H1 (cell line): ENCODE measurements at regions not wholly inside any gene's neighbourhood (a gene's known extent, or its start where the extent isn't known, plus 50 kb on each side); places are given as distances from the start of the nearest gene placed in this dataset.
A peak's percentile ranks its signal among the peaks of the same experiment; 100 is the strongest.

Source experiments
- CTCF ChIA-PET: fragments of 300-600 bp; sonication (Branson Sonifier 250); formaldehyde crosslinking; loops from one replicate; lab custom pipeline; 2021; ENCODE audit not compliant: partially characterized antibody; lab: Charles Lee
- POLR2A ChIA-PET: fragments of 300-600 bp; sonication (Branson Sonifier 250); formaldehyde crosslinking; loops from one replicate; lab custom pipeline; 2021; ENCODE audit warnings: inconsistent platforms; ENCODE audit not compliant: partially characterized antibody; lab: Charles Lee
- DNase-seq, 2 experiments: peaks; one replicate each; pipeline versions ENCODE4 v3.0.0 to v3.0.0-alpha.2; 2010 to 2022; ENCODE audit warnings: low spot score in 2 of 2, low read depth in 1 of 2, mixed read lengths in 1 of 2
- FAIRE-seq: peaks from 2 replicates; lab custom pipeline; 2011; peaks lifted over from hg19 to GRCh38; lab: Jason Lieb, UNC
- H2AFZ ChIP-seq: 2 replicates; pipeline ENCODE4 v1.8.1; 2012; ENCODE audit warnings: low read length, inconsistent platforms
- H2AK5ac ChIP-seq: 2 replicates; pipeline ENCODE4 v1.6.1; 2013; ENCODE audit warnings: low read depth, low read length
- H2BK120ac ChIP-seq: replicated peaks from 2 replicates; pipeline ENCODE3; 2013; ENCODE audit warnings: low read depth, low read length, inconsistent platforms
- H2BK12ac ChIP-seq: 2 replicates; pipeline ENCODE4 v1.6.1; 2013; ENCODE audit warnings: low read depth, low read length
- H2BK15ac ChIP-seq: 2 replicates; pipeline ENCODE4 v1.6.1; 2013; ENCODE audit warnings: low read length
- H2BK20ac ChIP-seq: 2 replicates; pipeline ENCODE4 v1.6.1; 2013; ENCODE audit warnings: low read length
- H2BK5ac ChIP-seq: 2 replicates; pipeline ENCODE4 v1.6.1; 2013; ENCODE audit warnings: low read depth, low read length
- H3K14ac ChIP-seq: 2 replicates; pipeline ENCODE4 v1.6.1; 2013; ENCODE audit warnings: inconsistent platforms; ENCODE audit not compliant: insufficient read length
- H3K18ac ChIP-seq: 2 replicates; pipeline ENCODE4 v1.6.1; 2013; ENCODE audit warnings: low read length; ENCODE audit errors: extremely low read depth
- H3K23ac ChIP-seq: 2 replicates; pipeline ENCODE4 v1.6.1; 2013; ENCODE audit warnings: inconsistent platforms; ENCODE audit not compliant: insufficient read length
- H3K23me2 ChIP-seq: 2 replicates; pipeline ENCODE4 v1.6.1; 2013; ENCODE audit warnings: low read depth, low read length
- H3K27ac ChIP-seq: 2 replicates; pipeline ENCODE4 v1.6.1; 2011; ENCODE audit warnings: low read depth, low read length, inconsistent platforms
- H3K27me3 ChIP-seq, 4 experiments: replicated peaks in 1 of 4; 1 replicate in 1 of 4; 2 replicates in 3 of 4; pipeline versions ENCODE4 v1.6.1 to v1.8.1; 2011 to 2013; ENCODE audit warnings: low read length in 3 of 4, mild to moderate bottlenecking in 3 of 4, inconsistent platforms in 2 of 4, mixed read lengths in 2 of 4, moderate library complexity in 1 of 4; ENCODE audit not compliant: control insufficient read depth in 3 of 4, insufficient read depth in 3 of 4; ENCODE audit errors: extremely low read depth in 1 of 4
- H3K36me3 ChIP-seq, 4 experiments: 2 replicates each; pipeline versions ENCODE4 v1.6.1 to v1.8.1; 2011 to 2013; ENCODE audit warnings: mild to moderate bottlenecking in 4 of 4, low read length in 3 of 4, moderate library complexity in 2 of 4, control low read depth in 1 of 4, inconsistent platforms in 1 of 4; ENCODE audit not compliant: insufficient read depth in 4 of 4, control insufficient read depth in 2 of 4
- H3K4ac ChIP-seq: replicated peaks from 2 replicates; pipeline ENCODE3; 2013; ENCODE audit warnings: low read length, low read depth, mixed read lengths, inconsistent platforms; ENCODE audit not compliant: insufficient read length
- H3K4me1 ChIP-seq, 4 experiments: replicated peaks in 1 of 4; 1 replicate in 1 of 4; 2 replicates in 3 of 4; pipeline versions ENCODE4 v1.6.1 to v1.8.1; 2011 to 2013; ENCODE audit warnings: low read length in 3 of 4, inconsistent platforms in 2 of 4, mixed read lengths in 1 of 4; ENCODE audit not compliant: insufficient read depth in 4 of 4, control insufficient read depth in 3 of 4
- H3K4me2 ChIP-seq, 2 experiments: 2 replicates each; pipeline versions ENCODE4 v1.6.1 to v1.8.1; 2011 to 2013; ENCODE audit warnings: low read depth in 2 of 2, low read length in 2 of 2, control low read depth in 1 of 2, inconsistent platforms in 1 of 2, mild to moderate bottlenecking in 1 of 2; ENCODE audit not compliant: insufficient read depth in 1 of 2
- H3K4me3 ChIP-seq, 4 experiments: fragments of 200-600, 300-600 bp in 1 of 4; sonication (generic), shearing (Covaris generic), sonication (Bioruptor Twin) in 1 of 4; 2 replicates each; pipeline versions ENCODE4 v1.5.1 to v1.8.1; 2011 to 2016; ENCODE audit warnings: low read length in 4 of 4, low read depth in 3 of 4, control low read depth in 2 of 4, inconsistent platforms in 2 of 4, mild to moderate bottlenecking in 2 of 4, mixed read lengths in 1 of 4, moderate library complexity in 1 of 4; ENCODE audit not compliant: insufficient read depth in 2 of 4; ENCODE audit errors: extremely low read depth in 1 of 4
- H3K56ac ChIP-seq: replicated peaks from 2 replicates; pipeline ENCODE3; 2013; ENCODE audit warnings: low read depth, mild to moderate bottlenecking, mixed read lengths, low read length, inconsistent platforms; ENCODE audit not compliant: insufficient read length
- H3K79me1 ChIP-seq: 2 replicates; pipeline ENCODE4 v1.6.1; 2013; ENCODE audit warnings: low read depth, low read length, control low read depth
- H3K79me2 ChIP-seq, 2 experiments: 2 replicates each; pipeline versions ENCODE4 v1.6.1 to v1.8.1; 2012 to 2013; ENCODE audit warnings: low read length in 2 of 2, mild to moderate bottlenecking in 2 of 2, inconsistent platforms in 1 of 2; ENCODE audit not compliant: insufficient read depth in 2 of 2, control insufficient read depth in 1 of 2
- H3K9ac ChIP-seq, 4 experiments: replicated peaks in 1 of 4; 1 replicate in 1 of 4; 2 replicates in 3 of 4; pipeline versions ENCODE4 v1.6.1 to v1.8.1; 2011 to 2013; ENCODE audit warnings: low read depth in 3 of 4, low read length in 3 of 4, control low read depth in 2 of 4, mild to moderate bottlenecking in 2 of 4, moderate library complexity in 2 of 4, inconsistent platforms in 1 of 4; ENCODE audit errors: extremely low read depth in 1 of 4
- H3K9me3 ChIP-seq, 2 experiments: 2 replicates each; pipeline versions ENCODE4 v1.6.1 to v1.8.1; 2012 to 2013; ENCODE audit warnings: mild to moderate bottlenecking in 2 of 2, moderate library complexity in 2 of 2, control low read depth in 1 of 2, inconsistent platforms in 1 of 2, low read depth in 1 of 2, low read length in 1 of 2, mixed read lengths in 1 of 2; ENCODE audit not compliant: insufficient read depth in 2 of 2
- H4K20me1 ChIP-seq, 2 experiments: replicated peaks in 1 of 2; 2 replicates each; pipeline versions ENCODE3 to v1.8.1; 2011 to 2013; ENCODE audit warnings: inconsistent platforms in 2 of 2, low read length in 2 of 2, mild to moderate bottlenecking in 1 of 2; ENCODE audit not compliant: insufficient read depth in 2 of 2, control insufficient read depth in 1 of 2
- H4K5ac ChIP-seq: 2 replicates; pipeline ENCODE4 v1.6.1; 2013; ENCODE audit warnings: low read length, low read depth, mixed read lengths, inconsistent platforms; ENCODE audit not compliant: insufficient read length
- H4K8ac ChIP-seq: 2 replicates; pipeline ENCODE4 v1.8.0; 2013; ENCODE audit warnings: mild to moderate bottlenecking, moderate library complexity, low read length, inconsistent platforms; ENCODE audit not compliant: insufficient read depth; ENCODE audit errors: extremely low read depth
- H4K91ac ChIP-seq: replicated peaks from 2 replicates; pipeline ENCODE3; 2013; ENCODE audit warnings: low read length, mixed read lengths, inconsistent platforms; ENCODE audit not compliant: insufficient read length
- ASH2L ChIP-seq: fragments of 200-600, 300-600 bp; sonication (generic); IDR thresholded peaks from one replicate; pipeline ENCODE4 v1.7.1; 2017; ENCODE audit warnings: low read length
- CBX5 ChIP-seq: fragments of 300-800, 300-1000 bp; sonication (generic); IDR thresholded peaks from 2 replicates; pipeline ENCODE4 v1.7.1; 2016; ENCODE audit warnings: antibody characterized with exemption, low read length, low read depth
- CREB1 ChIP-seq: IDR thresholded peaks from 2 replicates; pipeline ENCODE4 v1.6.1; 2012; ENCODE audit warnings: inconsistent platforms
- EZH2 ChIP-seq: fragments of 200-600 bp; sonication (generic); IDR thresholded peaks from 2 replicates; pipeline ENCODE4 v1.7.1; 2012; ENCODE audit warnings: low read depth, mild to moderate bottlenecking, moderate library complexity, low read length, inconsistent platforms; ENCODE audit not compliant: severe bottlenecking
- KDM1A ChIP-seq: fragments of 200-600, 300-600 bp; sonication (generic); IDR thresholded peaks from 2 replicates; pipeline ENCODE4 v1.7.1; 2016; ENCODE audit warnings: mild to moderate bottlenecking, low read length, borderline replicate concordance
- KDM5A ChIP-seq: fragments of 200-600 bp; IDR thresholded peaks from 2 replicates; pipeline ENCODE4 v1.7.1; 2012; ENCODE audit warnings: mild to moderate bottlenecking, low read length, inconsistent platforms, mixed read lengths
- POLR2AphosphoS5 ChIP-seq: IDR thresholded peaks from 2 replicates; pipeline ENCODE4 v1.6.1; 2011; ENCODE audit warnings: low read depth, low read length
- RAD21 ChIP-seq, 2 experiments: IDR thresholded peaks in 1 of 2; conservative IDR thresholded peaks in 1 of 2; 2 replicates each; pipeline ENCODE4 v1.6.1; 2011; ENCODE audit warnings: low read depth in 2 of 2, low read length in 2 of 2, improper control_type of control experiment in 1 of 2, inconsistent platforms in 1 of 2, mild to moderate bottlenecking in 1 of 2, moderate library complexity in 1 of 2
- RNF2 ChIP-seq: fragments of 200-900, 300-1000 bp; sonication (generic); IDR thresholded peaks from 2 replicates; pipeline ENCODE4 v1.7.1; 2016; ENCODE audit warnings: borderline replicate concordance, low read depth, mild to moderate bottlenecking, antibody characterized with exemption, low read length; ENCODE audit not compliant: poor library complexity, severe bottlenecking; ENCODE audit errors: missing control alignments
- RXRA ChIP-seq: IDR thresholded peaks from 2 replicates; pipeline ENCODE4 v1.6.1; 2011; ENCODE audit warnings: low read depth, mild to moderate bottlenecking, low read length, moderate library complexity; ENCODE audit not compliant: insufficient read depth
- SIRT6 ChIP-seq: IDR thresholded peaks from one replicate; pipeline ENCODE4 v1.7.1; 2012; ENCODE audit warnings: low read length, inconsistent platforms
- TEAD4 ChIP-seq: IDR thresholded peaks from 2 replicates; pipeline ENCODE4 v1.6.1; 2012; ENCODE audit warnings: low read depth, low read length, inconsistent platforms, mixed read lengths
- YY1 ChIP-seq: IDR thresholded peaks from 2 replicates; pipeline ENCODE4 v1.6.1; 2011; ENCODE audit warnings: low read depth, mild to moderate bottlenecking, low read length
- WGBS, 2 experiments: shearing (Covaris generic) in 1 of 2; methylation state at CpG; one replicate each; pipeline versions ENCODE4 v1.1.6 to v1.1.7; 2013 to 2015; ENCODE audit warnings: low lambda C conversion rate in 2 of 2, mixed read lengths in 2 of 2, inconsistent platforms in 1 of 2, low coverage in 1 of 2, missing lambda C conversion rate in 1 of 2; ENCODE audit not compliant: insufficient replicate concordance in 2 of 2, insufficient coverage in 1 of 2, insufficient read length in 1 of 2; ENCODE audit errors: extremely low coverage in 1 of 2, missing lambda C conversion rate in 1 of 2; 5-methylcytosine and 5-hydroxymethylcytosine counted together

DNA sequence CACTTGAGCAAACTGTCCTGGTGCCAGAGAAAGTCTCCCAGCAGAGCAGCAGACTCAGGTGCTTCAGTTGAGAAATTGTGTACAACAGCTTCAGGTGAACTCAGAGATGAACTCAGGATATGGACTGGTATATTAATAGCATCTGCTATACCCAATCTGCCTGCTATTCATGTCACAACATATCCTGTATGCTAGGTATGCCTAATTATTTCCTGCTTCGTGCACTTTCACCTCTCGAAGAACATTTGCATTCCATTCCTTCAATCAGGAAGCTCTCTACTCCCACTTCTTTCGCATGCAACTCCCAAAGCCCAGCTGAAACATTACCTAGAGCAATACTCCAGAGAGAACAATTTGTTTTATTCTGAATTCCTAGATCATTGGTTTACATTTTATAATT, 207.7 kb downstream of the KCNA4 start:
- Histone ChIP-seq H3K23ac (no peak overlapping the region), H3K27ac (no peak overlapping the region), H3K27me3 (no peaks in the 10 kb centered on the region), H3K4me2 (no peak overlapping the region), H4K8ac (no peak overlapping the region), H3K9me3 (no peaks in the 10 kb centered on the region), H3K4me3 (no peak overlapping the region), H3K4me1 (no peaks in the 10 kb centered on the region), H3K9ac (no peak overlapping the region), H4K20me1 (no peaks in the 10 kb centered on the region), H2BK5ac (no peak overlapping the region), H3K79me2 (no peaks in the 10 kb centered on the region), H3K14ac (no peak overlapping the region), H3K79me1 (no peaks in the 10 kb centered on the region), H3K56ac (no peak overlapping the region), H3K4ac (no peak overlapping the region), H2BK20ac (no peak overlapping the region), H3K18ac (no peak overlapping the region), H4K91ac (no peak overlapping the region), H3K36me3 (no peaks in the 10 kb centered on the region), H4K5ac (no peak overlapping the region), H2AK5ac (no peak overlapping the region), H2AFZ (peak overlapping the region; percentile 49; the same call in 1 of the 2 replicates), H2BK12ac (no peak overlapping the region), H2BK15ac (no peak overlapping the region), H3K23me2 (no peaks in the 10 kb centered on the region), H2BK120ac (no peak overlapping the region)
- TF ChIP-seq RXRA (no peak), KDM1A (no peak), TEAD4 (no peak), EZH2 (no peak), KDM5A (no peak), ASH2L (no peak), RAD21 (IDR thresholded peaks at IDR 0.05 in 1 of 2, conservative IDR thresholded peaks at IDR 0.05 in 1 of 2; ENCODE audit: low read depth in 2 of 2, low read length in 2 of 2) (no peak), RNF2 (no peak), SIRT6 (no peak), CBX5 (no peak), CREB1 (no peak), POLR2AphosphoS5 (no peak), YY1 (no peak)
- 83% methylated on average over 3 of the region's 3 CpGs; no CpG with 5 or more reads in 1 of the 2 experiments for WGBS, 2 experiments
- ChIA-PET POLR2A (no interaction called here), CTCF (interaction anchor here (0.9 to 1.4 kb wide), 3 partner anchors 15 to 430 kb away, joined by 3 to 4 read pairs (median 4); no protein-coding TSS in a partner anchor)
- no peak for FAIRE-seq
- DNase-seq = no peak
